ENCODE measurements at regions not wholly inside any gene's neighbourhood (a gene's known extent, or its start where the extent isn't known, plus 50 kb on each side); places are given as distances from the start of the nearest gene placed in this dataset.
A peak's percentile ranks its signal among the peaks of the same experiment; 100 is the strongest.

DNA sequence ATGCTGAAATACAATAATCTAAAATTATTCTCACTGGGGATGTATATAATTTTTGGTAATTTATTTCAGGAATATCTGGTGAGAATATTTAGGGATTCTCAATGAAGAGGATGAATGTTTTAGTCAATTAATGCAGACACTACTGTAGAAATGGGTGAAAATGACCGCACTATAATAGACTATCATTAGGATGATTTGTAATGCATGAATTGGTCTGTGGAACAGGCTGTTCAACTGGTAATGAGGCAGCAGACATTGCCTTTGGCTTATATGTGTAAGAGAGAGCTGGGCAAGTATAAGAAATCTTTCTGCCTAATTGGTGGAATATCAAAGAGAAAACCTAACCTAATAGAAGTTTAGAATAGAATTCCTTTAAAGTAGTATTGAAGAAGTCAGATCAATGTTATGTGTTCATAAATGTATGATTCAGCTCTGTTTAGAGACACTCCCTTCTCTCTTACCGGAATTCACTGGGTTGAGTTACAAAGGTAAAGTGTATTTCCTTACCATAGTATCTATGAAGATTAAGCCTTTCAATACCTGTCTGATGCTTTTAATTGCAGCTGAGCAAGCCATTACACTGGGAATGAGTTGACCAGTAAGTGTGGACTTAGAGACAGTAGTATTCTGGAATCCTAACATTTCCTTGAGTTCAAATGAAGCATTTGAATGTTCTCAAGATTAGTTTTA is 274.5 kb downstream of the S1PR1 start:
- no peak overlapping the region for H3K27ac ChIP-seq
- no peak overlapping the region for H3K4me3 ChIP-seq (ENCODE audit: low read depth, low read length)
- no peaks in the 10 kb centered on the region for H3K36me3 ChIP-seq
- H3K27me3 ChIP-seq (ENCODE audit: insufficient read depth, low read depth, severe bottlenecking) = peaks cover 24% of the 10 kb centered on the region
- TF ChIP-seq, protein P1, sequence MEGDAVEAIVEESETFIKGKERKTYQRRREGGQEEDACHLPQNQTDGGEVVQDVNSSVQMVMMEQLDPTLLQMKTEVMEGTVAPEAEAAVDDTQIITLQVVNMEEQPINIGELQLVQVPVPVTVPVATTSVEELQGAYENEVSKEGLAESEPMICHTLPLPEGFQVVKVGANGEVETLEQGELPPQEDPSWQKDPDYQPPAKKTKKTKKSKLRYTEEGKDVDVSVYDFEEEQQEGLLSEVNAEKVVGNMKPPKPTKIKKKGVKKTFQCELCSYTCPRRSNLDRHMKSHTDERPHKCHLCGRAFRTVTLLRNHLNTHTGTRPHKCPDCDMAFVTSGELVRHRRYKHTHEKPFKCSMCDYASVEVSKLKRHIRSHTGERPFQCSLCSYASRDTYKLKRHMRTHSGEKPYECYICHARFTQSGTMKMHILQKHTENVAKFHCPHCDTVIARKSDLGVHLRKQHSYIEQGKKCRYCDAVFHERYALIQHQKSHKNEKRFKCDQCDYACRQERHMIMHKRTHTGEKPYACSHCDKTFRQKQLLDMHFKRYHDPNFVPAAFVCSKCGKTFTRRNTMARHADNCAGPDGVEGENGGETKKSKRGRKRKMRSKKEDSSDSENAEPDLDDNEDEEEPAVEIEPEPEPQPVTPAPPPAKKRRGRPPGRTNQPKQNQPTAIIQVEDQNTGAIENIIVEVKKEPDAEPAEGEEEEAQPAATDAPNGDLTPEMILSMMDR (IDR thresholded peaks at IDR 0.05; ENCODE audit: low read depth, low read length) = no peak
- no peak for DNase-seq
- no peaks in the 10 kb centered on the region for H3K9me3 ChIP-seq (ENCODE audit: severe bottlenecking)

DNA sequence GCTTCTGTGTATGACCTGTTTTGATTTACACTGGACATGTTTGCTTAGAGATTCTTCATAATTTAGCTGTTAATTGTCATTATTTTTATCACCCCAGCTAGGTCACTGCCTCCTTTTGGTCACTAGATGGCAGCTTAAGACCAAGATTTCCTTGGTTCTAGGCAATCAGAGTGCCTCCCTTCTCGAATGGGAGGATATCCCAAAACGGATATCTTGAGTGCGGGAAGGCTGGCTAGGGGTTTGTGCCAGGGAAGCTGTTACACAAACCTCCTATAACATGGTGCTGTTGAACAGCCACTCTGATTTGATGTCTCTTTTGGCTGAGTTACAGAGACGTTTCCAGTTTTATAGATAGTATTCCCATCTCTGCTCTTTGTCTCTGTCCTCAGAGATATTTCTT is 283.5 kb downstream of the S1PR1 start:
- peak; percentile 15 for DNase-seq
- H3K4me3 ChIP-seq (ENCODE audit: low read depth, low read length) = no peak overlapping the region
- H3K36me3 ChIP-seq = no peaks in the 10 kb centered on the region
- peaks cover 26% of the 10 kb centered on the region for H3K27me3 ChIP-seq (ENCODE audit: insufficient read depth, low read depth, severe bottlenecking)
- no peak overlapping the region for H3K27ac ChIP-seq
- TF ChIP-seq, protein P1 (IDR thresholded peaks at IDR 0.05; ENCODE audit: low read depth, low read length) = peak; percentile 53
- H3K9me3 ChIP-seq (ENCODE audit: severe bottlenecking) = no peaks in the 10 kb centered on the region

DNA sequence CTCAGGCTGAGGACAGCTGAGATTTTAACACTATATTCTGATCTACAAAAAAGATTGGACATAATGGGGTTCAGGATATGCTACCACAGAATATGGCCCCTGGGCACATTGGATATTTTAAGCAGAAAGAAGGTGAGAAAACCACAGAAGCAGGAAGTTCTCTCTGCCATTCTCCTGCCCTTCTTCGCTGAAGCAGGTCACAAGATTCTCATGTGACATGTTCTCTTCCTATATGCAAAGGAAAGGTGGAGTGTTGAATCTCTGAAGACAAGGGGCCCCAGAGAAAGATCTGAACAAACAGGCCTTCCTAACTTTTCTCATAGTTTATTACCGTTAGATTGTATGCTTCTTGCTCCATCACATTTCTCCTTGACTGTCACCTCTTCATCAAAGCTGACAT is 285.7 kb downstream of the S1PR1 start:
- Histone ChIP-seq H3K27me3 (ENCODE audit: insufficient read depth, low read depth, severe bottlenecking) (peaks cover 22% of the 10 kb centered on the region), H3K9me3 (ENCODE audit: severe bottlenecking) (no peaks in the 10 kb centered on the region), H3K4me3 (ENCODE audit: low read depth, low read length) (no peak overlapping the region), H3K36me3 (no peaks in the 10 kb centered on the region), H3K27ac (no peak overlapping the region)
- no peak for DNase-seq
- TF ChIP-seq, protein P1 (IDR thresholded peaks at IDR 0.05; ENCODE audit: low read depth, low read length) = no peak

DNA sequence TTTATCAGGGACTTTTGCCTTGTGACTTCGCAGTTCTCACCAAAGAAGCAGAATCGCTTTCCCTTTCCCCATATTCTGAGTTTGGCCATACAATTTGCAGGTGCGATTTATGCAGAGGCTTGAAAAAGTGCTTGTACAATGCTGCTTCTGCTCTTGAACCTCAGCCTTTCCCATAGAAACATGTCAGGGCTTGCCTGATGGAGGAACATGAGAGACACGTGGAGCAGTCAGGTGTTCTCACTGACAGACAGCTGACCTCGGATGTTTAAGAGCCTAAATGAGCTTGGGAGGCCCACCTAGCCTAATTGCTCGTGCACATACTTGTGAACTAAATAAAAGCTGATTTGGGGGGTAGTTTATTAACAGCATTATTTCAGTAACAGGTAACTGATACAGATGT is 290.0 kb downstream of the S1PR1 start:
- H3K9me3 ChIP-seq (ENCODE audit: severe bottlenecking) = no peaks in the 10 kb centered on the region
- H3K36me3 ChIP-seq = no peaks in the 10 kb centered on the region
- TF ChIP-seq, protein P1 (IDR thresholded peaks at IDR 0.05; ENCODE audit: low read depth, low read length) = no peak
- H3K4me3 ChIP-seq (ENCODE audit: low read depth, low read length) = no peak overlapping the region
- no peak overlapping the region for H3K27ac ChIP-seq
- DNase-seq = no peak
- peaks cover 10% of the 10 kb centered on the region for H3K27me3 ChIP-seq (ENCODE audit: insufficient read depth, low read depth, severe bottlenecking)

DNA sequence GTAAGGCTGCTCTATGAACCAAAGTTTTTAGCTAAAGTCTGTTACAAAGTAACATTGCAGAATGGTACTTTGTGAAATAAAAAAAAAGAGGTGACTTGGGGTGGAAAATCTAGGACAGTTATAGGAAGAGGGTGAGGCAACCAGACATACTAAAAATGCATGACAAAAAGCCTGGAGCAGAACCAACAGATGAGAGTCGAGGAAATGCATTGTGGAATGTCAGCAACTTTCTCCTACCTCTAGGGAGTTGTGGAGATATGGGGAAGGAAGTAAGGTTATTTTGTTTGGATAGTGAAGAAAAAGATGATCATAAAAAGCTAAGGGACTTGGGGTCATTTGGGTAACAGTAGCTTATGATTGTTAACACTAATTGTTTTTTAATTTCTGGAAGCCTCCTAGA is 295.6 kb downstream of the S1PR1 start:
- Histone ChIP-seq H3K27ac (no peak overlapping the region), H3K36me3 (no peaks in the 10 kb centered on the region), H3K4me3 (ENCODE audit: low read depth, low read length) (no peak overlapping the region), H3K27me3 (ENCODE audit: insufficient read depth, low read depth, severe bottlenecking) (peaks cover 22% of the 10 kb centered on the region), H3K9me3 (ENCODE audit: severe bottlenecking) (no peaks in the 10 kb centered on the region)
- no peak for DNase-seq
- TF ChIP-seq, protein P1 (IDR thresholded peaks at IDR 0.05; ENCODE audit: low read depth, low read length) = no peak

DNA sequence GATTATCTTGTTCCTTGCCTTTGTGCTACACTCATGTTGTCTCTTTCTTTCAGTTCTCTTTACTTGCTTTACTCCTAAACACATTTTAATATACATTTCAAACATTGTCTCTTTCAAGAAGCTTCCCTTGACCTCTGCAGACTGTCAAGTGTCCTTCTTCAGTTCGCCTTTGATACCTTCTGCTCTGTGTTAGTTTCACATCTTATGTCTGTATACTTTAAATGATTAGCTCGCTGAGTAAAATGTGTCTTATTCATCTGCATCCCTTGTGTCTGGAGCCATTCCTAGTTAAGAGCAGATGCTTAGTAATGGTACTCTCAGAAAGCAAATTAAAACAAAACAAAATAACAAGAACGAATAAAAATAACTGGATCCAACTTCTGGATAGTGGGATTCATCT is 303.3 kb downstream of the S1PR1 start:
- Histone ChIP-seq H3K9me3 (ENCODE audit: severe bottlenecking) (no peaks in the 10 kb centered on the region), H3K36me3 (no peaks in the 10 kb centered on the region), H3K4me3 (ENCODE audit: low read depth, low read length) (no peak overlapping the region), H3K27me3 (ENCODE audit: insufficient read depth, low read depth, severe bottlenecking) (peaks cover 55% of the 10 kb centered on the region), H3K27ac (no peak overlapping the region)
- TF ChIP-seq, protein P1 (IDR thresholded peaks at IDR 0.05; ENCODE audit: low read depth, low read length) = no peak
- DNase-seq = no peak
